ENCODE measurements at regions not wholly inside any gene's neighbourhood (a gene's known extent, or its start where the extent isn't known, plus 50 kb on each side); places are given as distances from the start of the nearest gene placed in this dataset.

GRCh38 chr7:368651-369475 is 78.9 kb downstream of the FOXL3 start:
- no peak overlapping the region for H3K4me3 ChIP-seq (ENCODE audit: low read depth, low read length)
- no peak for TF ChIP-seq CTCF (conservative IDR thresholded peaks at IDR 0.05; ENCODE audit: low read depth, low read length)
- no peak for DNase-seq (ENCODE audit: low read depth)

GRCh38 chr7:369476-370258 is 79.7 kb downstream of the FOXL3 start:
- DNase-seq (ENCODE audit: low read depth): no peak
- H3K4me3 ChIP-seq (ENCODE audit: low read depth, low read length): no peak overlapping the region
- TF ChIP-seq CTCF (conservative IDR thresholded peaks at IDR 0.05; ENCODE audit: low read depth, low read length): no peak

DNA sequence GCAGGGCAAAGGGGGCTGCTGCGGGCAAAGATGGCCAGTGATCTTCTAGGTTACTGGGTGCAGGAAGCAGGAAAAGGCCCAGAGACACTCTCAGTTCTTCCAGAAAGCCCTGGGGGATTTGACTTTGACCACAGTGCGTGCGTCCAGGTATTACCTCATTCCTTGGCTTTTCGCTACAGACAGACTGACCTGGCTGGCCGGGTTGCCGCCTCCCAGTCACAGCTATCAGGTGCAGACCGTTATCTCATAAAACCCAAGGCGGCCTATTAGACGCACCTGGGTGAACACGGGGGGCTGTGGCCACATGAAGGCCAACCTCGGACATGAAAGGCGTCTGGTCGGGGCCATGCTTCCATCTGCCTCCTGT is 80.3 kb downstream of the FOXL3 start:
- TF ChIP-seq CTCF (conservative IDR thresholded peaks at IDR 0.05; ENCODE audit: low read depth, low read length): no peak
- no peak for DNase-seq (ENCODE audit: low read depth)
- H3K4me3 ChIP-seq (ENCODE audit: low read depth, low read length): no peak overlapping the region

- TF ChIP-seq CTCF (conservative IDR thresholded peaks at IDR 0.05; ENCODE audit: low read depth, low read length): no peak
- DNase-seq (ENCODE audit: low read depth): no peak
- no peak overlapping the region for H3K4me3 ChIP-seq (ENCODE audit: low read depth, low read length)
Measured at GRCh38 chr7:370775-371118, 80.8 kb downstream of the FOXL3 start.

DNA sequence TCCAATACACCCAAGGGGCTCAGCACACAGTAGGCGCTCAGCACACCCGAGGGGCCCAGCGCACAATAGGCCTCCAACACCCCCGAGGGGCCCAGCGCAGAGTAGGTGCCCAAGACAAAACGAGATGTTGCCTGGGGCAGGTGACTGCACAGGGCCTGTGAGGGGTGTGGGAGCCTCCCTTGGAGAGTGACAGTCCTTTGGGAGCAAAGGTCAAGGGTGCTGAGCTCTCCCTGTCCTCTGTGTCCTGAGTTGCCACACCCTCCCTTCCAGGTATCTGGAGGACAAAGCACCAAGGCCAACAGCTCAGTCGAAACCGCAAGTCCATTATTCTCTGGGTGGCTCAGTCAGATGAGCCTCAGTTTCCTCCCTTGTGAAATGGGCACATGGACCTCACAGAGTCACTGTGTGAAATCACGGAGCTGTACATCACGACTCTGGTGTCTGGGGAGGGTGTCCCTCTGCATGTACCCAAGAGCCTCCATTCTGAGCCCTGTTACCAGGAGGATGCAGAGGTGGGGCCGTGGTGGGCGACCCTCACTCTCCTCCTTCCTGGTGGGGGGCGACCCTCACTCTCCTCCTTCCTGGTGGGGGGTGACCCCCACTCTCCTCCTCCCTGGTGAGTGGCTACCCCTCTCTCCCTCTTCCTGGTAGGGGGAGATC is 81.3 kb downstream of the FOXL3 start:
- DNase-seq (ENCODE audit: low read depth): no peak
- H3K4me3 ChIP-seq (ENCODE audit: low read depth, low read length): no peak overlapping the region
- no peak for TF ChIP-seq CTCF (conservative IDR thresholded peaks at IDR 0.05; ENCODE audit: low read depth, low read length)

GRCh38 chr7:371779-372545 is 82.0 kb downstream of the FOXL3 start:
- no peak for DNase-seq (ENCODE audit: low read depth)
- TF ChIP-seq CTCF (conservative IDR thresholded peaks at IDR 0.05; ENCODE audit: low read depth, low read length): no peak
- no peak overlapping the region for H3K4me3 ChIP-seq (ENCODE audit: low read depth, low read length)

Measured in choroid plexus epithelial cell (primary cell).